ELF-1 (cell line): ENCODE measurements at regions not wholly inside any gene's neighbourhood (a gene's known extent, or its start where the extent isn't known, plus 50 kb on each side); places are given as distances from the start of the nearest gene placed in this dataset.
A peak's percentile ranks its signal among the peaks of the same experiment; 100 is the strongest.

Source experiments
- DNase-seq: peaks from one replicate; pipeline ENCODE4 v3.0.0-alpha.2; 2016; ENCODE audit warnings: low read depth, low spot score

GRCh38 chr4:24419181-24420034 is 164.9 kb downstream of the DHX15 start:
- peak; percentile 83 for DNase-seq

GRCh38 chr4:24417206-24417605 is 167.1 kb downstream of the DHX15 start:
- DNase-seq, result no peak

GRCh38 chr4:24416293-24416692 is 168.1 kb downstream of the DHX15 start:
- DNase-seq, result no peak

GRCh38 chr4:24413311-24413784 is 171.0 kb downstream of the DHX15 start:
- DNase-seq, result peak; percentile 94

GRCh38 chr4:24411806-24412205 is 172.5 kb downstream of the DHX15 start:
- no peak for DNase-seq

- DNase-seq, result no peak
Observed at GRCh38 chr4:24411299-24411698, 173.1 kb downstream of the DHX15 start.

- no peak for DNase-seq
Observed at GRCh38 chr4:24408640-24409039, 175.7 kb downstream of the DHX15 start.

GRCh38 chr4:24405926-24406325 is 178.4 kb downstream of the DHX15 start:
- no peak for DNase-seq

- no peak for DNase-seq
Observed at GRCh38 chr4:24405341-24405740, 179.0 kb downstream of the DHX15 start.

GRCh38 chr4:24404281-24404680 is 180.1 kb downstream of the DHX15 start:
- no peak for DNase-seq

- no peak for DNase-seq
Observed at GRCh38 chr4:24403265-24403664, 181.1 kb downstream of the DHX15 start.

- no peak for DNase-seq
Observed at GRCh38 chr4:24400537-24400936, 183.8 kb downstream of the DHX15 start.

GRCh38 chr4:24396988-24397387 is 187.4 kb downstream of the DHX15 start:
- DNase-seq, result no peak

GRCh38 chr4:24395937-24396336 is 188.4 kb downstream of the DHX15 start:
- DNase-seq, result peak; percentile 29

GRCh38 chr4:24394041-24394440 is 190.3 kb downstream of the DHX15 start:
- no peak for DNase-seq

GRCh38 chr4:24392613-24393012 is 191.7 kb downstream of the DHX15 start:
- no peak for DNase-seq

- no peak for DNase-seq
Observed at GRCh38 chr4:24382381-24382780, 202.0 kb downstream of the DHX15 start.

- no peak for DNase-seq
Observed at GRCh38 chr4:24380957-24381665, 203.2 kb downstream of the DHX15 start.

GRCh38 chr4:24373704-24374103 is 210.7 kb downstream of the DHX15 start:
- DNase-seq, result no peak

- DNase-seq, result no peak
Observed at GRCh38 chr4:24372881-24373280, 211.5 kb downstream of the DHX15 start.

GRCh38 chr4:24372341-24372740 is 212.0 kb downstream of the DHX15 start:
- DNase-seq, result no peak

- DNase-seq, result peak; percentile 21
Observed at GRCh38 chr4:24370421-24370820, 213.9 kb downstream of the DHX15 start.

GRCh38 chr4:24369507-24370029 is 214.8 kb downstream of the DHX15 start:
- no peak for DNase-seq
